GM18505 (cell line): ENCODE measurements at regions not wholly inside any gene's neighbourhood (a gene's known extent, or its start where the extent isn't known, plus 50 kb on each side); places are given as distances from the start of the nearest gene placed in this dataset.

Experiments
- ATAC-seq: cut with Tn5 transposase; IDR thresholded peaks from one replicate; pipeline ENCODE4 v1.9.1; 2021; ENCODE audit not compliant: unreplicated experiment
- POLR2A ChIP-seq: IDR thresholded peaks from 4 replicates; pipeline ENCODE4 v1.6.1; 2011; ENCODE audit warnings: borderline replicate concordance; ENCODE audit not compliant: insufficient read depth, insufficient read length; ENCODE audit errors: extremely low read depth

DNA sequence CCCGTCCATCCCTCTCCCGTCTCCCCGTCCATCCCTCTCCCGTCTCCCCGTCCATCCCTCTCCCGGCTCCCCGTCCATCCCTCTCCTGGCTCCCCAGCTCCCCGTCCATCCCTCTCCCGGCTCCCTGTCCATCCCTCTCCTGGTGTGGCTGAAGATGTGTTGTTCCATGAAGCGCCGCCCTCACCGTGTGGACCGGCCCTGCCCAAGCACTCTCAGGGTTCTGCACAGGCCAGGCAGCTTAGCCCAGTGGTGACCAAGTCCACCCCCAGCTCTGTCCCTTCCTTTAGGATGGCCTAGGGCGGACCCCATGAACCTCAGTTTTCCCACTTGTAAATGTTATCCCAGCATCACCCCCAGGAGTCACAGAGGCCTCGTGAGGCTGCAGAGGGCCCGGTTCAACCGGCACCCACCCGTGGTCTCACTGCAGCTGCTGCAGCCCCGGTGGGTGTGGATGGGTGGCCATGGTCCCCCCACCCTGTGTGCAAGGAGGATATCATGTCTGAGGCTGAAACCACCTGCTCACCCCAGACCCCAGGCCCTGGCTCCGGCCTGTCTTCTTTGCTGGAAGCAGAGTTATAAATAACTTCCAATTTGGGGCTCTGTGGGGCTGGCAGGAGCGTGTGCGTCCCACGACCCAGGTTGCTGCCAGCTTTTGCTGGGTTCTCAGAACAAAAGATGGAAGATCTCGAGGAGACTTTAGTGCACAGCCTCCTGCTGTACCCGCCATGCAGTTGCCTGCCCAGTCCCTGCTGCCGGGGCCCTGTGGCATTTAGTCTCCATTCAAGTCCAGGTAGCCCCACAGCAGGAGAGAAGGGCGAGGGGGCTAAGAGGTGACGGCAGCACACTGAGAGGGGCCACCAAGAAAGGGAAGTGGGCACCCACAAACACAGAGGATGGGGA lies 1147.8 kb downstream of the BRD1 start:
- no peak for ATAC-seq
- TF ChIP-seq POLR2A, result no peak

DNA sequence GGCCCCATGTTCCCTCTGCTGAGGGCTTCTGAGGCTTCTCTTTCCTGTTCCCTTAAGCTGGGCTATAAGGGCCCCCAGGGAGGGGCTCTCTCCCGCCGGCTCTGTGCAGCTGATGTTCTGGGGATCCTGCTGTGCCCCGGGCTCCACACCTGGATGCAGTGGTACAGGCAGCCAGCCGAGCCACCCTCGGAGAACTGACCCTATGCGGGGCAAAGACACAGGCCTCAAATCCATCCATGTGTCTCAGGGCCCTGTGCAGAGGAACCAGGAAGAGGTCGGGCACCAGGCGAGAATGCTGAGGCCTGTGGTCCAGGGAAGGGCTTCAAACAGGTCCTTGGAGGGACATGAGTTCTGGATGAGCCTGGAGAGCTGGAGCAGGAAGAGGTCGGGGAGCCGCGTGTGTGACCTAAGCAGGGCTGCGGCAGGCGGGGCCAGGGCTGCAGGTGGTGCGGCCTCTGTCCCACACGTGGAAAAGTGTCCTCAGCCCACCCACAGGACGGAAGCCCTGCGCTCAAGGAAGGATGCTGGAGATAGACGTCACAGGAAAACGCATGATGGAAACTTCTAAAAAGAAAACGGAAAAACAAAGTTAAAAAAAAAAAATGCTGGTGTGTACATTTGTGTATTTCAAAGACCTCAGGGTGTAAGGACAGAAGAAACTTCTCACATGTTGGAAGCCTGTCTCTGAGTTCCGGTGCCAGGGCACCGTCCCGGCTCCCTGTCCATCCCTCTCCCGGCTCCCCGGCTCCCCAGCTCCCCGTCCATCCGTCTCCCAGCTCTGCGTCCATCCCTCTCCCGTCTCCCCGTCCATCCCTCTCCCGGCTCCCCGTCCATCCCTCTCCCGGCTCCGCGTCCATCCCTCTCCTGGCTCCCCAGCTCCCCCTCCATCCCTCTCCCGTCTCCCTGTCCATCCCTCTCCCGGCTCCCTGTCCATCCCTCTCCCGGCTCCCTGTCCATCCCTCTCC lies 1149.2 kb downstream of the BRD1 start:
- TF ChIP-seq POLR2A, result no peak
- ATAC-seq, result no peak

DNA sequence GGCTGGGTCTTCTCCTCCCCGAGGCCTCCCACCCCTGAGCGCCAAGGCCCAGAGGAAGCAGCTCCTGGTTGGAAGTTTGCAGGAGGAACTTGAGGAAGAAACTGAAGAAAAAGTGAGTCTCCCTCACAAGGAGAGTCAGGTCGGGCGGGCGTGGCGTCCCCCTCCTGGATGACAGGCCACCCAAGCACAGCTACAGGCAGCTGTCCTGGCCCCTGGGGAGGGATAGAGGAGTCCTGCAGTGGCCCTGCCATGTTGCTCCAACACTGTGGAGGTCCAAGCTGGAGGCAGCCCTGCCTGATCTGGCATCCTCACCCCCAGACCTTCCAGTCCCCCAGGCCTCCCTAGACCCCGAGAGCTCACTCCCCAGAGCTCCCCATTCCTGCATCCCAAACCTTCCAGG lies 1150.1 kb downstream of the BRD1 start:
- TF ChIP-seq POLR2A, result no peak
- ATAC-seq, result no peak

DNA sequence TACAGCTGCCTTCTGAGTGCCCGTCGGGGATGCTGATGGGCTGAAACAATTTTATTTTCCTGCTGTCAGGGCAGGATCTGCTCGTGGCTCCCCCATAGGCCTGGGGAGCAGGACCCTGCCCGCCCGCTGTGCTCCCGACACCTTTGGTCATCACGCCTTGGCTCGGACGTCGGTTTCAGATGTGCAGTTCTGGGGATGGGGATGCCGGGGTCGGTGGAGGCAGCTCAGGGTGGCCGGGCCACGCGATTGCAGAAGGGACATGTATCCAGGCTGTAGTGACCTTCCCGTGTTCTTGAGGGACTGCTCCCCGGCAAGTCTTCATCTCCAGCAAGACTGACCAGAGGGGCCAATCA lies 1150.5 kb downstream of the BRD1 start:
- ATAC-seq, result no peak

DNA sequence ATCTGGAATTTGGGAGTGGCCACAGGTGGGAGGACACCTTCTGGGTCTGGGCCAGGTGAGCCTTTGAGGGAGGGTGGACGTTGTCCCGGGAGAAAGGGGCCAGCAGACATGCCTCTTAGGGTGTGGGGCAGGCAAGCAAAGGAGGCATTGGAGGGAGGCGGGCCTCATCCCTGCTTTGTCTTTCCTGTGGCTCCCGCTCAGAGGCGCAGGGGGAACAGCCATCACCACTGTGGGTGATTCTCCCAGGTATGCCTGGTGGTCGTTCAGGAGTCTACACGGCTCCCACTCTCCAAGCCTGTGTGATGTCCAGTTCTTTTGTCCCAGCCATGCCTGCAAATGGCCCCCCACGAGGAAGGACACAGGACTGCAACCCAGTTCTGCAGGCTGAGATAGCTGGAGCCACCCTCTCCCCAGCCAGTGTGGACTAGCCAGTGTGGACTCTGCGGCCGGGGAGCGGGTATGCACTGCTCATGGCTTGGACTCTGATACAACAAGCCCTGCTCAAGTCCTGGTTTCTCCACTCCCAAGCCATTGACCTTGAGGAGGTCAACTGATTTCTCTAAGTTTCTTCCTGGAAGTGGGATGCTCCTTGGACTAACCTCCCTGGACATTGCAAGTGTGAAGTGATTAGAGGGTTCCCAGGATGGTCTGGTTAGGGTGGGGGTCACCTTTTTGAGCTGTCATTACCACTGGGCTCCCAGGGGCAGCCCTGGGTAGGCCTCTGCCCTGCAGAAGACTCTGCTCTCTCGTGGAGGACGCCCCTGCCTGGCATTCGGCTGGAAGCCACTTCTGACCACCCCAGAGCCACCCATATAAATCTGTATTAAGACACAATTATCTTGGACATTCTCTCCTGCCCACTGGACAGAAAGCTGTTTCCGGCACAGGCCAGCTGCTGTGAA lies 1151.2 kb downstream of the BRD1 start:
- ATAC-seq, result no peak
- no peak for TF ChIP-seq POLR2A

More for the DNA sequence above, 1150.5 kb downstream of the BRD1 start:
- TF ChIP-seq POLR2A, result no peak

DNA sequence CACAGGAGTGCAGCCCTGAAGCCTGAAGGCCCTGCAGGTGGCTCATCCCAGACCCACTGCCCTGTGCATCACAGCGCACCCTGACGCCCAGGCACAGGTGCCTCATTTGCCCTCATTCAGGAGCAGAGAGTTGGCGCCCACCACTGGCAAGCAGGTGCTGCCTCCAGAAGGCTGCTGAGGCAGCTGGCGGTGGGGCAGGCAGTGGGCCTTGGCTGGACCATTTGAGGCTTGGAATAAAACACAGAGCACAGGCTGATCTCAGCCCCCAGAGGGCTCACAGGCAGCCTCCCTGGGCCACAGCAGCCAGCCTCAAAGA lies 1151.9 kb downstream of the BRD1 start:
- no peak for TF ChIP-seq POLR2A
- no peak for ATAC-seq

DNA sequence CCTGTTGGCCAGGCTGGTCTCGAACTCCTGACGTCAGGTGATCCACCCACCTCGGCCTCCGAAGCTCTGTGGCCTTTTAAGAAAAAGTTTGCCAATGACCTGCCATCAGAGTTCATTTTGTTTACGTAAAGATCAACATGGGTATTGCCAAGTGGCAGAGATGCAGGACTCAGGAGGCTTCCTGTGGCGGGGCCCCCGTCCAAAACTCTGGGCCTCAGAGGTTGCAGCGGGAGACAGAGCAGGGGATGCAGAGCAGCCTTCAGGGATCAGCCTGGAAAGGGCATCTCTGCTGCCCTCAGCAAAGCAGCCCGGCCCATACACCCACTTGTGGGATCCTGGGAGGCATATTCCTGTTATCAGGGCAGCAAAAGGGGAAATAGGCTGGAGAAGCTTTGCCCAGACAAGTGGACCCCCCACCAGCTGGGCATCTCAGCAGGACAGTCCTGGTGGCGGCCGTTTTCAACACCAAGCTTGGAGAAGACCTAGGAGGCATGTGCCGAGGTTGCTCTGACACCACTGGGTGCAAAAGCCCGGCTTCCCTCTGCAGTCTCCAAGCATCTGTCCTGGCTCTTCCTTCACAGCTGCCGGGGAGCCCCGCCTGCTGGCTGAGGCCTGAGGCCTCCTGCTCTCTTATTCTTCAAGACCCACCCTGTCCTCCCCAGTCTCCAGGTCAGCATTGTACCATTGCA lies 1152.4 kb downstream of the BRD1 start:
- no peak for ATAC-seq
- no peak for TF ChIP-seq POLR2A

DNA sequence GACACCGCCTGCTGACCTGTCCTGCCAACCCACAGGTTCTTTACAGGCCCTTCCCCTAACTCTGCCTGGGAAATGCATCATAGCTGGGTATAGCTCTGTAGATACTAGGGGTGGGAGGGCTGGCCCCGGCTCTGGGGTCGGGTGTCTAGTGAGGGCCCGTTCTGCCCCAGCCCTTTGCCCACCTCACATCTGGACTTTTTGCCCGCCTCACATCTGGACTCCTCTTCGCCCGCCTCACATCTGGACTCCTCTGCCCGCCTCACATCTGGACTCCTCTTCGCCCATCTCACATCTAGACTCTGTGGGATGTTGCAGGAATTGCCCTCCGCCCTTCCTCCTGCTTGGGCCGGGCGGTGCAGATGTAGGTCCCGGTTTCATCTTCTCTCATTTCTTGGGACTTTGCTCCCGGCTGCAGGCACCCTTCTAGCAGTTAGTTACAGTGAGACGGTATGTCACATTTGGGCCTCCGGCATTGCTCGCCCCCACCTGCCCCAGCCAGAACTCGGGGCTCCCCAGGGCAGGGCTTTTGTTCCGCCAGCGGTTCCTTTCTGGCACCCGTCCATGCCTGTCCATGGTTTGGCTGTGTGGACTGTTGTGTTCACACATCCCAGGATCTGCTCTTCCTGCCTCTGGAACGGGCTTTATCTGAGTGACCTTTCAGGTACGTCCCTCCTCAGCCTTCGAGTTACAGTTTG lies 1153.7 kb downstream of the BRD1 start:
- ATAC-seq, result no peak
- no peak for TF ChIP-seq POLR2A

DNA sequence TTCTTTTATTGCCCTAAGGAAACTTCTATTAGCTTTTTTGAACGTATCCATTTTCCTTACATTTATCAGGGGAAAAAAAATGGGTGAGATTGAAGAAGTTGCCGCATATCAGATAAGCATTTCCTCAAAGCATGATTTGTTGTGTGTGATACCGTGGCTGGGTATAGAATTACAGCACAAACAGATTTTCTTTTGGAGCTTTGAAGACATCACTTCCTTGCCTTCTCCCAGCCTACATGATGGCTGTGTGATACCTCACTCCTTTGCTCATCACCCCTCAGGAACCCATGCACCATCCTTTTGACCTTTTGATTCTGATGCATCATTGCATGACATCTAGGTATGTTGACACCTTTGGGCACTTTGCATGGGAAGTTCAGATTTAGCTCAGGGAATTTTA lies 1155.3 kb downstream of the BRD1 start:
- ATAC-seq, result no peak

DNA sequence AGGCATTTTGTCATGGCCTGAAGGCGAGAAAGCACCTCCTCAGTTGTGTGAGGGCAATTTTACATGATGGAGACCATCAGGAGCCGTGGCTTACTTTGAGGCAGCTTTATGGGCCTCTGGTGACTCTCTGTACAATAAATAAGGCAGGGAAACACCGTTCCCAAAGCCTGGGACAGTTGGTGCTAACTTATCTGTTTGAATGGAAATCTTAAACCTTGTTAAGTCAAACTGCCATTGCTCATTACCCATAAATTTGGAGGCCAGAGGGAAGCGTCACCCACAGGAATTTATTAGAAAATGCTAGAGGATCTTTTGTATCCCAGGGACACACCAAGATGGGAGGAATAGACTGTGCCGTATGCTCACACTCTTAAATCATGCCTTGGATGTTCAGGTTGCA lies 1156.9 kb downstream of the BRD1 start:
- no peak for ATAC-seq
- no peak for TF ChIP-seq POLR2A

More for the DNA sequence above, 1155.3 kb downstream of the BRD1 start:
- no peak for TF ChIP-seq POLR2A

DNA sequence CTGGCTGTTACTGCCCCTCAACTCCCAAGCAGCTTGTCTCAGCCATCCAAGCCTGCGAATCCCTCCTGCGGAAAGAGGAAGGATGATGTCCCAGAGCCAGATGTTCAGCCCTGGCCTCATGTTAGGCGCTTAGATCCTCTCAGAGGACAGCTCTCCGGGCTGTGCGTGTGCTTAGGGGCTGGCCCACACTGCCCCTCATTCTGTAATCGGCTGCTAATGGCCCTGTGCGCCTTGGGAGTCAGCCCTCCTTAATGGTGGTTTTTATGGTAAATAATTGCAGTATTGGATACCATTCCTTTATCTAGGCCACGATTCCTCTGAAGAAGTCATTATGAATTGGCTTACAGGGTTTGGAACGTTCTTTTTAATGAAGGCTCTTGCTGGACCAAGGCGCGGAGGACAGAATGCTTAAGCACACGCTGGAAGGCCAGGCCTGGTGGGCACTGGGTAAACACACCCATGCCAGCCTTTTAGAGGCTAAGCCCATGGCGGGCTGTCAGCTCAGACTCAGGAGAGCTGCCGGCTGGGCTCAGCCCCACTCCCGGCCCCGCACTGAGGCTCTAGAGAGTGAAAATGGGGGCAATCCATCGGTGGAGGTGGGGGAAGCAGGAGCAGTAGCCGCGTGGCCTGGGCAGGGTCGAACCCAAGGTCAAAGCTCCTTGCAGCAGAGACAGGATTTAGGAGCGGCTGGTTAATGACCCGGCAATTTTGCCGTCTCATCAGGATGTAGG lies 1157.5 kb downstream of the BRD1 start:
- ATAC-seq, result no peak
- TF ChIP-seq POLR2A, result no peak
